GM23248 (cell line): ENCODE measurements at regions not wholly inside any gene's neighbourhood (a gene's known extent, or its start where the extent isn't known, plus 50 kb on each side); places are given as distances from the start of the nearest gene placed in this dataset.

ENCODE experiments used
- EZH2 ChIP-seq: fragments of 200-600 bp; sonication (generic); IDR thresholded peaks from 2 replicates; pipeline ENCODE4 v1.6.1; 2018; ENCODE audit warnings: antibody characterized with exemption, mild to moderate bottlenecking; ENCODE audit not compliant: insufficient read depth, poor library complexity, severe bottlenecking
- EZH2phosphoT487 ChIP-seq: fragments of 200-600 bp; sonication (generic); IDR thresholded peaks from 2 replicates; pipeline ENCODE4 v1.6.1; 2018; ENCODE audit warnings: antibody characterized with exemption, moderate library complexity, mild to moderate bottlenecking, low read depth; ENCODE audit not compliant: insufficient read depth

GRCh38 chr13:27349458-27349857 is 75.0 kb upstream of the GTF3A start:
- no peak for TF ChIP-seq EZH2
- no peak for TF ChIP-seq EZH2phosphoT487
